K562 (cell line): ENCODE measurements at regions not wholly inside any gene's neighbourhood (a gene's known extent, or its start where the extent isn't known, plus 50 kb on each side); places are given as distances from the start of the nearest gene placed in this dataset.

Experiments
- ATAC-seq: fragments of 200-7000 bp; cut with Tn5 transposase; 3 replicates; pipeline ENCODE4 v1.9.1; 2020; ENCODE audit warnings: moderate library complexity
- BruUV-seq: library from RNA; stranded (reverse); fragments of 400-500 nt; replicated peaks from 2 replicates; lab custom pipeline; 2021; lab: Mats Ljungman, UMichigan
- CTCF ChIA-PET: fragments of 300-600 bp; formaldehyde crosslinking; extraction: SDS; loops from one replicate; lab custom pipeline; 2021; ENCODE audit warnings: low intra/inter-chr PET ratio; lab: Yijun Ruan, JAX
- POLR2A ChIA-PET: fragments of 300-600, 350-650 bp; sonication (Branson Sonifier 250); formaldehyde crosslinking; extraction: SDS; loops from one replicate; lab custom pipeline; 2021; ENCODE audit warnings: antibody characterized with exemption, inconsistent platforms; lab: Yijun Ruan, JAX
- DNase-seq, 4 experiments: peaks; one replicate each; pipeline versions ENCODE4 v3.0.0 to v3.0.0-alpha.2; 2011 to 2018; ENCODE audit warnings: low spot score in 3 of 4, mixed read lengths in 3 of 4; ENCODE audit errors: extremely low read depth in 1 of 4
- FAIRE-seq: peaks from 2 replicates; lab custom pipeline; 2011; peaks lifted over from hg19 to GRCh38; lab: Jason Lieb, UNC
- H2AFZ ChIP-seq: 2 replicates; pipeline ENCODE4 v1.6.0; 2011; ENCODE audit warnings: low read depth, low read length, control low read depth, inconsistent platforms
- H3K27ac ChIP-seq: fragments of 200-600 bp; 3 replicates; pipeline ENCODE4 v1.8.0; 2011; ENCODE audit warnings: low read depth, mild to moderate bottlenecking, control low read depth, inconsistent platforms, low read length, moderate library complexity, mixed read lengths; ENCODE audit errors: extremely low read depth
- H3K27me3 ChIP-seq, 2 experiments: fragments of 300-600 bp in 1 of 2; 2 replicates in 1 of 2; 3 replicates in 1 of 2; pipeline versions ENCODE4 v1.6.0 to v1.8.0; 2011; ENCODE audit warnings: inconsistent platforms in 2 of 2, low read length in 2 of 2, mild to moderate bottlenecking in 1 of 2, mixed read lengths in 1 of 2, moderate library complexity in 1 of 2; ENCODE audit not compliant: control insufficient read depth in 2 of 2, insufficient read depth in 2 of 2
- H3K36me3 ChIP-seq: fragments of 300-600 bp; 3 replicates; pipeline ENCODE4 v1.8.0; 2011; ENCODE audit warnings: mild to moderate bottlenecking, low read length, inconsistent platforms; ENCODE audit not compliant: control insufficient read depth, insufficient read depth
- H3K4me1 ChIP-seq, 2 experiments: fragments of 200-600 bp in 1 of 2; replicated peaks in 1 of 2; 2 replicates in 1 of 2; 3 replicates in 1 of 2; pipeline versions ENCODE4 v1.5.1 to v1.8.0; 2011; ENCODE audit warnings: inconsistent platforms in 2 of 2, low read length in 2 of 2, mild to moderate bottlenecking in 1 of 2, mixed read lengths in 1 of 2, moderate library complexity in 1 of 2; ENCODE audit not compliant: control insufficient read depth in 2 of 2, insufficient read depth in 2 of 2
- H3K4me2 ChIP-seq: 2 replicates; pipeline ENCODE4 v1.6.1; 2011; ENCODE audit warnings: low read length, control low read depth, inconsistent platforms, mixed read lengths; ENCODE audit not compliant: insufficient read depth
- H3K4me3 ChIP-seq: fragments of 200-600 bp; sonication (generic), shearing (Covaris generic); 2 replicates; pipeline ENCODE4 v1.5.1; 2016; ENCODE audit warnings: control low read depth, inconsistent platforms
- H3K79me2 ChIP-seq: fragments of 200-600 bp; 3 replicates; pipeline ENCODE4 v1.8.0; 2011; ENCODE audit warnings: low read length, inconsistent platforms; ENCODE audit not compliant: control insufficient read depth, insufficient read depth
- H3K9ac ChIP-seq, 2 experiments: 2 replicates each; pipeline versions ENCODE4 v1.6.0 to v1.6.1; 2011; ENCODE audit warnings: low read depth in 2 of 2, low read length in 2 of 2, control low read depth in 1 of 2, inconsistent platforms in 1 of 2, mild to moderate bottlenecking in 1 of 2, mixed read lengths in 1 of 2; ENCODE audit not compliant: insufficient read depth in 1 of 2
- H3K9me1 ChIP-seq: one replicate; pipeline ENCODE4 v1.6.0; 2011; ENCODE audit warnings: inconsistent platforms, mild to moderate bottlenecking, low read length, moderate library complexity; ENCODE audit not compliant: control insufficient read depth, insufficient read depth
- H3K9me3 ChIP-seq: replicated peaks from 2 replicates; pipeline ENCODE4 v1.5.1; 2011; ENCODE audit warnings: low read depth, low read length, inconsistent platforms; ENCODE audit not compliant: control insufficient read depth, insufficient read depth
- H4K20me1 ChIP-seq: replicated peaks from 2 replicates; pipeline ENCODE4 v1.6.1; 2011; ENCODE audit warnings: low read length, inconsistent platforms, mixed read lengths; ENCODE audit not compliant: control insufficient read depth, insufficient read depth
- FOXK2 ChIP-seq, 2 experiments: fragments of 450-650 bp; IDR thresholded peaks in 1 of 2; conservative IDR thresholded peaks in 1 of 2; 2 replicates each; pipeline ENCODE4 v1.6.1; 2016; ENCODE audit warnings: low read depth in 2 of 2, mild to moderate bottlenecking in 1 of 2
- LARP7 ChIP-seq: fragments of 450-650 bp; IDR thresholded peaks from 2 replicates; pipeline ENCODE4 v1.6.1; 2016
- POLR2H ChIP-seq: IDR thresholded peaks from 2 replicates; pipeline ENCODE4 v1.6.1; 2016; ENCODE audit warnings: missing genetic modification characterization, low read depth, mild to moderate bottlenecking, control low read depth, missing compliant biosample characterization, moderate library complexity
- TCFL5 ChIP-seq: fragments of 250-450 bp; sonication (Bioruptor Pico); conservative IDR thresholded peaks from 2 replicates; pipeline ENCODE4 v1.6.1; 2021; ENCODE audit warnings: mild to moderate bottlenecking, moderate library complexity, matching md5 sums
- ZNF253 ChIP-seq: fragments of 250-450 bp; sonication (Bioruptor Pico); conservative IDR thresholded peaks from 2 replicates; pipeline ENCODE4 v1.6.1; 2021; ENCODE audit warnings: mild to moderate bottlenecking
- in situ Hi-C: fragments of 300-500 bp; cut with MboI; formaldehyde crosslinking; loops from 4 replicates; pipeline ENCODE4 v1.15.0; 2018; ENCODE audit warnings: inconsistent platforms, mixed read lengths
- intact Hi-C: fragments of 100-400 bp; cut with micrococcal nuclease; formaldehyde crosslinking; loops from 2 replicates; pipeline ENCODE4 v1.14.2; 2022
- TF ChIP-seq, protein P1 (sequence below): fragments of 250-450 bp; sonication (Bioruptor Pico); IDR thresholded peaks from 2 replicates; pipeline ENCODE4 v1.4.0; 2020; ENCODE audit warnings: mild to moderate bottlenecking, moderate library complexity, borderline replicate concordance
- TF ChIP-seq, protein P2 (sequence below), 2 experiments: fragments of 450-650 bp in 1 of 2; sonication (generic) in 1 of 2; formaldehyde crosslinking; conservative IDR thresholded peaks; 2 replicates each; pipeline versions ENCODE4 v1.4.0 to v1.8.1; 2020 to 2022; ENCODE audit warnings: mild to moderate bottlenecking in 1 of 2, missing genetic modification reagents in 1 of 2
- TF ChIP-seq, protein P3 (sequence below): IDR thresholded peaks from 3 replicates; pipeline ENCODE4 v1.6.1; 2011; ENCODE audit warnings: borderline replicate concordance, mild to moderate bottlenecking, moderate library complexity; ENCODE audit not compliant: insufficient read length; ENCODE audit errors: extremely low read depth
- TF ChIP-seq, protein P4 (sequence below), 2 experiments: IDR thresholded peaks in 1 of 2; conservative IDR thresholded peaks in 1 of 2; 2 replicates each; pipeline ENCODE4 v1.6.1; 2016; ENCODE audit warnings: low read depth in 2 of 2, mild to moderate bottlenecking in 1 of 2, missing compliant biosample characterization in 1 of 2, missing genetic modification characterization in 1 of 2, moderate library complexity in 1 of 2

DNA sequence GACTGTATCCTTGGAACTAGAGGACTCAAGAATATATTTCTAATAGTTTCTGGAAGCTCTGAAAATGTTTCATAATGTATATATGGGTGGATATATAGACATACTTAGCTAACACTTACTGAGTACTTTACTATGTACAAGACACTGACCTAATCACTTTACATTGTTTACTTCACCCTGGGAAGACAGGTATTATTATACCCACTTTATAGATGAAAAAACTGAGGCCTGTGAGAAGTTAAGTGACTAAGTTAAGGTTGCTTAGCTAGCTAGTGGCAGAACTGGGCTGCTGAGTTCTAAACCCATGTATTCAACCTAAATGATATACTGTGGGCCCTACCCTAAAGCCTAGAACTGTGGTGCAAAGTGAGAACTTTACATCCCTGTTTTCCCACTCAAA is 79.1 kb upstream of the SSTR1 start:
- BruUV-seq: no TSS peak
- no peak overlapping the region for H2AFZ ChIP-seq
- H3K4me1 ChIP-seq: no peaks in the 10 kb centered on the region
- no peaks in the 10 kb centered on the region for H3K9me3 ChIP-seq
- in situ Hi-C loops (no loop called here), intact Hi-C loops (no loop called here)
- no peak overlapping the region for H3K9ac ChIP-seq
- no peak for FAIRE-seq
- no peaks in the 10 kb centered on the region for H4K20me1 ChIP-seq
- no peaks in the 10 kb centered on the region for H3K79me2 ChIP-seq
- no peaks in the 10 kb centered on the region for H3K9me1 ChIP-seq
- no peak for TF ChIP-seq LARP7
- TF ChIP-seq TCFL5 (CRISPR knock-in tag): no peak
- TF ChIP-seq, protein P1, sequence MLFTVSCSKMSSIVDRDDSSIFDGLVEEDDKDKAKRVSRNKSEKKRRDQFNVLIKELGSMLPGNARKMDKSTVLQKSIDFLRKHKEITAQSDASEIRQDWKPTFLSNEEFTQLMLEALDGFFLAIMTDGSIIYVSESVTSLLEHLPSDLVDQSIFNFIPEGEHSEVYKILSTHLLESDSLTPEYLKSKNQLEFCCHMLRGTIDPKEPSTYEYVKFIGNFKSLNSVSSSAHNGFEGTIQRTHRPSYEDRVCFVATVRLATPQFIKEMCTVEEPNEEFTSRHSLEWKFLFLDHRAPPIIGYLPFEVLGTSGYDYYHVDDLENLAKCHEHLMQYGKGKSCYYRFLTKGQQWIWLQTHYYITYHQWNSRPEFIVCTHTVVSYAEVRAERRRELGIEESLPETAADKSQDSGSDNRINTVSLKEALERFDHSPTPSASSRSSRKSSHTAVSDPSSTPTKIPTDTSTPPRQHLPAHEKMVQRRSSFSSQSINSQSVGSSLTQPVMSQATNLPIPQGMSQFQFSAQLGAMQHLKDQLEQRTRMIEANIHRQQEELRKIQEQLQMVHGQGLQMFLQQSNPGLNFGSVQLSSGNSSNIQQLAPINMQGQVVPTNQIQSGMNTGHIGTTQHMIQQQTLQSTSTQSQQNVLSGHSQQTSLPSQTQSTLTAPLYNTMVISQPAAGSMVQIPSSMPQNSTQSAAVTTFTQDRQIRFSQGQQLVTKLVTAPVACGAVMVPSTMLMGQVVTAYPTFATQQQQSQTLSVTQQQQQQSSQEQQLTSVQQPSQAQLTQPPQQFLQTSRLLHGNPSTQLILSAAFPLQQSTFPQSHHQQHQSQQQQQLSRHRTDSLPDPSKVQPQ (CRISPR knock-in tag): no peak
- TF ChIP-seq, protein P2, sequence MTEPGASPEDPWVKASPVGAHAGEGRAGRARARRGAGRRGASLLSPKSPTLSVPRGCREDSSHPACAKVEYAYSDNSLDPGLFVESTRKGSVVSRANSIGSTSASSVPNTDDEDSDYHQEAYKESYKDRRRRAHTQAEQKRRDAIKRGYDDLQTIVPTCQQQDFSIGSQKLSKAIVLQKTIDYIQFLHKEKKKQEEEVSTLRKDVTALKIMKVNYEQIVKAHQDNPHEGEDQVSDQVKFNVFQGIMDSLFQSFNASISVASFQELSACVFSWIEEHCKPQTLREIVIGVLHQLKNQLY (CRISPR knock-in tag; conservative IDR thresholded peaks at IDR 0.05): no peak
- no peak for TF ChIP-seq POLR2H (tag)
- TF ChIP-seq ZNF253: no peak
- TF ChIP-seq FOXK2 (conservative IDR thresholded peaks at IDR 0.05 in 1 of 2, IDR thresholded peaks at IDR 0.05 in 1 of 2; ENCODE audit: low read depth in 2 of 2): no peak
- TF ChIP-seq, protein P3, sequence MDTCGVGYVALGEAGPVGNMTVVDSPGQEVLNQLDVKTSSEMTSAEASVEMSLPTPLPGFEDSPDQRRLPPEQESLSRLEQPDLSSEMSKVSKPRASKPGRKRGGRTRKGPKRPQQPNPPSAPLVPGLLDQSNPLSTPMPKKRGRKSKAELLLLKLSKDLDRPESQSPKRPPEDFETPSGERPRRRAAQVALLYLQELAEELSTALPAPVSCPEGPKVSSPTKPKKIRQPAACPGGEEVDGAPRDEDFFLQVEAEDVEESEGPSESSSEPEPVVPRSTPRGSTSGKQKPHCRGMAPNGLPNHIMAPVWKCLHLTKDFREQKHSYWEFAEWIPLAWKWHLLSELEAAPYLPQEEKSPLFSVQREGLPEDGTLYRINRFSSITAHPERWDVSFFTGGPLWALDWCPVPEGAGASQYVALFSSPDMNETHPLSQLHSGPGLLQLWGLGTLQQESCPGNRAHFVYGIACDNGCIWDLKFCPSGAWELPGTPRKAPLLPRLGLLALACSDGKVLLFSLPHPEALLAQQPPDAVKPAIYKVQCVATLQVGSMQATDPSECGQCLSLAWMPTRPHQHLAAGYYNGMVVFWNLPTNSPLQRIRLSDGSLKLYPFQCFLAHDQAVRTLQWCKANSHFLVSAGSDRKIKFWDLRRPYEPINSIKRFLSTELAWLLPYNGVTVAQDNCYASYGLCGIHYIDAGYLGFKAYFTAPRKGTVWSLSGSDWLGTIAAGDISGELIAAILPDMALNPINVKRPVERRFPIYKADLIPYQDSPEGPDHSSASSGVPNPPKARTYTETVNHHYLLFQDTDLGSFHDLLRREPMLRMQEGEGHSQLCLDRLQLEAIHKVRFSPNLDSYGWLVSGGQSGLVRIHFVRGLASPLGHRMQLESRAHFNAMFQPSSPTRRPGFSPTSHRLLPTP: no peak
- TF ChIP-seq, protein P4, sequence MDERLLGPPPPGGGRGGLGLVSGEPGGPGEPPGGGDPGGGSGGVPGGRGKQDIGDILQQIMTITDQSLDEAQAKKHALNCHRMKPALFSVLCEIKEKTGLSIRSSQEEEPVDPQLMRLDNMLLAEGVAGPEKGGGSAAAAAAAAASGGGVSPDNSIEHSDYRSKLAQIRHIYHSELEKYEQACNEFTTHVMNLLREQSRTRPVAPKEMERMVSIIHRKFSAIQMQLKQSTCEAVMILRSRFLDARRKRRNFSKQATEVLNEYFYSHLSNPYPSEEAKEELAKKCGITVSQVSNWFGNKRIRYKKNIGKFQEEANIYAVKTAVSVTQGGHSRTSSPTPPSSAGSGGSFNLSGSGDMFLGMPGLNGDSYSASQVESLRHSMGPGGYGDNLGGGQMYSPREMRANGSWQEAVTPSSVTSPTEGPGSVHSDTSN (CRISPR knock-in tag; IDR thresholded peaks at IDR 0.05; ENCODE audit: low read depth): no peak
- TF ChIP-seq, protein P4 (tag; conservative IDR thresholded peaks at IDR 0.05; ENCODE audit: low read depth): no peak
- H3K4me3 ChIP-seq: no peak overlapping the region
- no peak overlapping the region for H3K4me2 ChIP-seq
- no peak for ATAC-seq
- H3K27me3 ChIP-seq: no peaks in the 10 kb centered on the region
- no peak overlapping the region for H3K27ac ChIP-seq
- ChIA-PET POLR2A (no interaction called here), CTCF (no interaction called here)
- no peaks in the 10 kb centered on the region for H3K36me3 ChIP-seq
- no peak for DNase-seq
